GM18499 (cell line): ENCODE measurements at regions not wholly inside any gene's neighbourhood (a gene's known extent, or its start where the extent isn't known, plus 50 kb on each side); places are given as distances from the start of the nearest gene placed in this dataset.
A peak's percentile ranks its signal among the peaks of the same experiment; 100 is the strongest.

ENCODE experiments used
- ATAC-seq: cut with Tn5 transposase; IDR thresholded peaks from one replicate; pipeline ENCODE4 v1.9.1; 2021; ENCODE audit warnings: moderate number of reproducible peaks; ENCODE audit not compliant: insufficient read depth, unreplicated experiment

DNA sequence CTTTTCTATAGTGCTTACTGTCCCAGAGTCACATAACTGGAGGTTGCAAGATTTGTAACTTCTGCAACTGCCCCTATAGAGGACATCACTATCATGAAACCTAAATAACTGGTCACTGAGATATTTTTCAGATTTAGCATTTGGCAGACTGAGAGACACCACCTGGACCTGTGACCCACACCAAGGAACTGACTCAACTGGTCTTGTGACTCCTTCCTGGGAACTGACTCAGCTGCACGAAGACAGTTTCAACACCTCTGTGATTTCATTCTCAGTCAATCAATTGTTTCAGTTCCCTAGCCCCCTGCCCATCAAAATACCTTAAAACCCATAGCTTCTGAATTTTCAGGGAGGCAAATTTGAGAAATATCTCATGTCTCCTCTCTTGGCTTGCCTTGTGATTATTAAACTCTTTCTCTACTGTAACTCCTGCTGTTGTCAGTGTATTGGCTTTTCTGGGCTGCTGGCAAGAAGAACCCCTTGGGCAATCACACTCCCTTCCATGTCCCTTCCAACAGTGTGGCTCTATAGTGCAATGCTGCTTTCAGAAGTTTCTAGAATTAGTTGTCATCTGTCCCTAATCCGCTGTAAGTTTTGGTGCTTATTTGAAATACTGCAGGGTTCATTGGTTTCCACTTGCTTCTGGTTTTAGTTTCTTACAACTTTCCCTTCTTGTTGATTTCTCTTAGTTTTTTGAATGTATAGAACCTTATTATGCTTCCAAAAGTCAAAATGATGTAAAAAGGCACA, 127.8 kb upstream of the ADCY1 start:
- ATAC-seq = peak; percentile 74

- no peak for ATAC-seq
These were observed 126.9 kb upstream of the ADCY1 start for GRCh38 chr7:45447296-45447695.

DNA sequence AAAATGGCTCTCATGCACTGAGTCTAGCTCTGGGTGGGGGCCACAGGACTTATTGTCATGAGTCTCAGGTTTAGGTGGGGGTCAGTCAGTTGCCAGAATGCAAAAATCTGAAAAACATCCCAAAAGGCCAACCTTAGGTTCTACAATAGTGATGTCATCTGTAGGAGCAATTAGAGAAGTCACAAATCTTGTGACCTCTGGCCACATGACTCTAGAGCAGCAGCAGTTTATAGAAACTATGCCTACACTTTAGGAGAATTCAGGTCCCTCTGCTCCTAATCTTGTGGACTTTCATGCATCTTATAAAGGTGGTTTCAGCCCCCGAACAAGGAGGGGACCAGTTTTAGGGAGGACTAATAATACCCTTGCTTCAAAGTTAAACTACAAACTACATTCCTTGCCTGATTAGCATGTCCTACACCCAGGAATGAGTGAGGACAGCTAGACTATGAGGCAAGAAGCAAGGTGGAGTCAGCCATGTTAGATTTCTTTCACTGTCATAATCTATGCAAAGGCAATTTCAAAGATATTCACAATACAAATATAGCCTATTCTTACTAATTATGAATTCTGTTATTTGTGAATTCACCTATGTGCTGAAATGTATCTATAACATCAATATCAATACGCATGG, 123.5 kb upstream of the ADCY1 start:
- no peak for ATAC-seq

GRCh38 chr7:45451342-45452035, 122.7 kb upstream of the ADCY1 start:
- no peak for ATAC-seq

GRCh38 chr7:45454771-45455170, 119.4 kb upstream of the ADCY1 start:
- ATAC-seq = no peak

DNA sequence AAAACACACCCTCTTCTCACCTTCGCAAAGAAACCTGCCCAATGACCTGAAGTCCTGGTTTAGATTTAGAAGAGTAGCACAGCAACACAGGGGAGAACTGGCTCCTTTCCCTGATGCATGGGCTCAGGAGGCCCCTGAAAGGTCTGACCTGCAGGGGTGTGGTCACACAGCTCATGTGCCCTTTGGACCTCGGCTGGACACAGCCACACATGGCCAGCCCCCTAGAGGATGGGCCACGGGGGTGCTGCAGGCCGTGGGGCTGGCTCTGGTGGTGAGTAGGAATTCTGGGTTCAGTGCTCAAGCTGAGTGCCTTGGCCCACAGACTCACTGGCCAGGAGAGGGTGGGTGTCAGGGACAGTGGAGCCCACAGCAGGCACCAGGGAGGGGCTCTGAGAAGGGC, 118.5 kb upstream of the ADCY1 start:
- ATAC-seq = no peak

DNA sequence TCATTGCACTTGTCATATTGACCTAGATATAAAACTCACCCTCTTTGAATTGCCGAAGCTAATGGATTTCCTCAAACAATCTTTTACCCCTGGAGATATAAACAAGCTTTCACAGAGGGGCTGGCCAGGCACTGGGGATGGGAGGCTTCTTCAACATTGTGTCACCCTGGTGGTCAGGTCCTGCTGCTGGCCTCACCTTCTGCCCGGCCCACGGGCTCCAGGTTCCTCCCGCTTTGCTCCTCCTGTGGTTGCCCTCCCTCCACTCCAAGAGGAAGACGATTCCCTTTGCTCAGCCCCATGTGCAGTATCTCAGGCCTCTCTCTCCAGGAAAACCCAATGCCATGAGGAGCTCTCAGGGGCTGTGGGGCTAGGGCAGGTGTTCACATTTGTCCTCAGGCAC, 118.1 kb upstream of the ADCY1 start:
- ATAC-seq = no peak

DNA sequence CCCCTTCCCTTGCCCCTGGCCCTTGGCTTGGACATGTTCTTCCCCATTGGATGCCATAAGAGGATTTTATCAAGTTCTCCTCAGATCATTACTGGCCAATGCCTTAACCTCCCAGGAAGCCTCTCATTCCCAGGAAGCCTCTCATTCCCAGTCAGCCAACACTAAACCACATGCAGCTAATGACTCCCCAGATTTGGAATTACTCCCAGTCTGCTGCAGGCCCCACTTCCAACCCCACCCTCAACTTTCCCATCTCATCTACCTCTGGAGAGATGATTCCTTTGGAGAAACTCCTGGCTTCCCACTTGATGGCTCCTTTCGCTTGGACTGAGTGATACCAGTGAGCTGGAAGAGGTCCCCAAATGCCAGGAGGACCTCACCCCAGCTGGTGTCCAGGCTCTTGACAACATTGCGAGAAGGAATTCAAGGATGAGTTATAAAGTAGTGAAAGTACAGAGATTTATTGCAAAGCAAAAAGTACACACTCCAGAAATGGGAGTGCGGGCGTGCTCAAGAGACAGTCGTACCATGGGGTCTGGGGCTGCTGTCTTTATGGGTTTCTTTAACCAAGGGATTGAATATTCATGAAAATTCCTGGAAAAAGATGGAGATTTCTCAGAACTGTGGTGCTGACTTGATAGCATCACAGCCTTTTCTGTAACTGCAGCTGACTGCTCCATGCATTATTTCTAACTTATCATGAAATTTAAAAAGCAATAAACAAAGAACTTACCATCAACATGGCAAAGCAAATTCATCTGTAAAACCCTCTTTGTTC, 117.2 kb upstream of the ADCY1 start:
- no peak for ATAC-seq

DNA sequence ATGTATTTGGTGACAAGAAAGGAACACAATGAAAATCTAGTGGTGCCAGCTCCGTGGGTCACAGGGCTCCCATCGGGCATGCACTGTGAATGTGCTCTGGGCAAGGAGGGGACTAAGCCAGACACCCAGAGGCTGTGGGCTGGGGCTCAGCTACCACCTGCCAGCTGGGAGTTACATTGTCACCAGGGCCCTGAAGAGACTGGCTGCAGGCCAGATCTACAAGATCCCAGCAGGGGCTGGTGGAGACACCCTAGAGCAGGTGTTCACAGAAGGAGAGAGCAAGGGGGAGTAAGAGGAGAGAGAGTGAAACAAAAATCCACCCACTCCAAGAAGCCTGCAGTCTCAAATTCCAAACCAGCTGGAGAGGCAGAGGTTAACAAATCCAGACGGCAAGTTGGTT, 116.6 kb upstream of the ADCY1 start:
- no peak for ATAC-seq

DNA sequence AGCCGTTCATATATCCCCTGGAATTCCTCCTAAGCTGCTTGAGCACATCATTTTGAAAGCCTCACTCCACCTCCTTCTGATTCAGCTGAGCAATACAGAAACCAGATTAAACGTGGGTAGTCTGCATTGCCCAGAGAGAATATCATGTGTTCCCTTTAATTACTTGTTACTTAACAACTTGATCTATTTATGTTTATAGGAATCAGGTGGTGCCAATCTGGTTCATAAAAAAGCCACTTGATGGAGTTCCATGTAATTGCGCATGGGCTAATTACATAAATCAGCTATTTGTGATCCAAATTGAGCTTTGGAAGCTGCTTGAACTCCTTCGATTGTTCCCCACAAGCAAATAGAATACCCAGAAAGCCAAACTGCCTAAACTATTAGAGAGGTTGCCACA, 114.7 kb upstream of the ADCY1 start:
- ATAC-seq = no peak

DNA sequence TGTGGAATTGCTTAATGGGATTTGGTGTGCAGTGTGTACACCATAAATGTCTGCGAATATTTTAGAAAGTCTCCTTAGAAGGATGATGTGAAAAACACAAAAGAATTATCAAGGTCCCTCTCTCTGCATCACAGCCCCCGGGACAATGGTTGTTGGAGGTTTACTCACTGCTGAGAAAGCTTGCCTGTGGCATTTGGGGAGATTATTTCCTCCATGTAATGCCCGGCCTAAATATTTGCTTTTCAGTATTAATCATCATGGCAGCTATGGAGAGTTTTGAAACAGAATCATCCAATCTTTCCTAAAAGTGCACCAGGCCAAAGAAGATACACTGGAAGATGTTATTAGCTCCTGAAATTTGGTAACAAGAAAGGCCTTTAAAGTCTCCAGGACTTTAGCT, 113.8 kb upstream of the ADCY1 start:
- no peak for ATAC-seq

DNA sequence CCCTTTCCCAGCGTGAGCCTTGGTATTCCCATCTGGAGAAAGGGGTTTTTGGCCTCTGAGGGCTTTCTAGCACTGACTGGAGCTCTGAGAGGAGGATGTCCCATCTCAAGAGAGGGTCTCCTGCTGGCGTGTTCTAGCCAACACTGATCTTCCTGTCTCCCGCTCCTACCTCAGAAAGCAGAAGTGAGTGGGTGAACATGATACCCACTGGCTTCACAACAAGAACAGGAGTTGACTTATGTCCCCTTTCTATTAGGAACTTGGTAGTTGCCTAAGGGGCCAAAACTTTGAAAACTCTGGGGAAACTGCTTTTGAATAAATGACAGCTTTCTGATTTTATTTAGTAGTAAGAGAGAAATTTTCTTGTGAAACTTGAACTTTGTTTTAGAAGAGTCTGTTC, 113.1 kb upstream of the ADCY1 start:
- ATAC-seq = no peak

- no peak for ATAC-seq
These were observed 105.1 kb upstream of the ADCY1 start for GRCh38 chr7:45469103-45469502.

DNA sequence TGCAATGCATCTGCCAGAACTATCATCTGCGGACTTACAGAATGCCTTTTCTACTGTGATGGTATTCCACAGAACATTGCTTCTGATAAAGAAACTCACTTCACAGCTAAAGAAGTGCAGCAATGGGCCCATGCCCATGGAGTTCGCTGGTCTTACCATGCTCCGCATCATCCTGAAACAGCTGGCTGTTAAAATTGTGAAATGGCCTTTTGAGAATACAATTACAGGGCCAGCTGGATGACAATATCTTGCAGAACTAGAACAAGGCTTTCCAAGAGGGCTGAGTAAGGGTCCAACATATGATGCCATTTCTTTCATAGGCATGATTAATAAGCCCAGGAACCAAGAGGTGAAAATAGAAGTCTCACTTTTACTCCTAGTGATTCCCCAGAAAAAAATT, 104.1 kb upstream of the ADCY1 start:
- no peak for ATAC-seq

DNA sequence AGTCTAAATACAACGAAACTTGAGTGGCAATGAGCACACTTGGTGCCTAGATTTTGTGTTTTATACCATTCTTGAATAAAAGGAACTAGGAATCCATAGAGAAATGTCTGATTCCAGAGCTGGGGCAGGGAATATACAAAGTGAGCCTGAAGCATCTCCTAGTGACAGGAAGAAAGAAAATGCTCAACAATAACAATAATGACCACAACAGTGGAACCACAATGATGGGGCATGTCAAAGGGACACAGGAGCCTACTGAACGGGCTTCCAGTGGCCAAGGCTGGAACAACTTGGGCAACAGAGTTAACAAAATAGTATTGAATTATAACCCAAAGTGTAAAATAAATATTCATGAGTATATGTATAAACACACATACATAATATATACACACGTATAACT, 94.4 kb upstream of the ADCY1 start:
- ATAC-seq = no peak

DNA sequence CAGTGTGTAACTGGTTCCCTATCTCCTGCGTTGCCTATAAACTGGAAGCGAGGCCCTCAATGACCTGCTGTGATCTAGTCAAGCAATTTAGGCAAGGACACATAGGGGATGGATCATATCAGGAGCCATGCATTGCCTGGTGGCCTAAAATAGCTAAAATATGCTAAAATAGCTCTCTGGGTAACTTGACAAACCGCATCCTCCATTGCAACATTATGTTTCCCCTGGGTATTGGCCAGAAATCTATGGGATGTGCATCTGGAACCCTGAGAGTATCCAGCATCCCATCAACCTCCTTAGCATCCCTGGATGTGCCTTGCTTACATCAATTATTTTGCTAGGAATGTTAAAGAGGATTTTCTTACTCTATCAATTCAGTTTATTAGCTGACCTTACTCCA, 91.7 kb upstream of the ADCY1 start:
- no peak for ATAC-seq

GRCh38 chr7:45484094-45484493, 90.1 kb upstream of the ADCY1 start:
- no peak for ATAC-seq

DNA sequence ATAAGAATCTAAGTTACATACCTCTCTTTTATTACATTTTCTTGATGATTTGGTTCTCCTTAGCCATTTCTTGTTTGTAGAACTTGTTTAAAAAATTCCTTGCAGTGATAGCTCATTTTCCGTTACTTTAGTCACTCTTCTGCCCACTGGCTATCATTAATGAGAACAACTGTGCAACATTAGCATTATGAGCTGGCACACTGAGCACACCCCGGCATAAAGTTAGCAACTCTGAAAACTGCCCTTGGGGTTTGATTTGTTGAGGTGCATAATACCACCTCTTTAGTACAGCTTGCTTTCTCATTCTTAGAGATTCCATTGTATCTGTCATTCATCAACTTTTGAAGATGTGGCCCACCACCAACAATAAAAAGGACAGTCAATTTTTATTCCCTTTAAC, 87.6 kb upstream of the ADCY1 start:
- ATAC-seq = no peak

DNA sequence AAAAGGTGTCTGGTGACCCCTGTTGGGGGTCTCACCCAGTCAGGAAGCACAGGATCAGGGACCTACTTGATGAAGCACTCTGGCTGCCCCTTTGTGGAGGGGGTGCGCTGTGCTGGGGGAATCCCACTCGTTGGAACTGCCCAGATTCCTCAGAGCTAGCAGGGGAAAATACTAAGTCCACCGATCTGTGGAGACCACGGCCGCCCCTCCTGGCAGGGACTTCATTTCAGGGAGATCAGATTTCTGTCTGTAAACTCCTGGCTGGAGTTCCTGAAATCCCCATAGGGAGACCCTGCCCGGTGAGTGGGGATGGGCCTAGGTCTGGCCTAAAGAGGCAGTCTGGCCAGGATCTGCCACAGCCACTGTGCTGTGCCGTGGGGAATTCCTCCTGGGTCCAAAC, 79.3 kb upstream of the ADCY1 start:
- ATAC-seq = no peak

DNA sequence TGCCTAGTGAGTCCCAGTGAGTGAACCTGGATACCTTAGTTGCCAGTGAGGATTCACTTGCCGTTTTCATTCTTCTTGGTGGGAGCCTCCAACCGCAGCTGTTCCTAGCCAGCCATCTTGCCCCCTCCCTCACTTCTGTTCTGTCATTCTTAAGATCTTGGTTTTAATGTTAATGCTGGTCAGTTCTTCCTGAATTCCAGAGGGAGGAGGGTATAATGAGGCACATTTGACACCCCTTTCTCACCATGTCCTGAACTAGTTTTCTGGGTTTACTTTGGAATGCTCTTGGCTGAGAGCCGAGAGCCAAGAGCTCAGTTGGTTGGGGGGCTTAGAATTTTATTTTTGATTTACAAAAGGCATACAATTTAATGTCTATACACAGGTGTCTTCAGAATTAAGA, 78.5 kb upstream of the ADCY1 start:
- ATAC-seq = no peak

DNA sequence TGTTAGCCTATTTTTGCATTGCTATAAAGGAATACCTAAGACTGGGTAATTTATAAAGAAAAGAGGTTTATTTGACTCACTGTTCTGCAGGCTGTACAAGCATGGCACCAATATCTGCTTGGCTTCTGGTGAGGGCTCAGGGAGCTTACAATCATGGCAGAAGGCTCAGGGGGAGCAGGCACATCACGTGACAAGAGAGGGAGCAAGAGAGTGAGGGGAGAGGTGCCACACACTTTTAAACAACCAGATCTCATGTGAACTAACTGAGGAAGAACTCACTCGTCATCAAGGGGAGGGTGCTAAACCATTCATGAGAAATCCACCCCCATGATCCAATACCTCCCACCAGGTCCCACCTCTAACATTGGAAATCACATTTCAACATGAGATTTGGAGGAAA, 73.9 kb upstream of the ADCY1 start:
- no peak for ATAC-seq
